Stimulated activated CD4-positive, alpha-beta T cell treated with anti-CD3 and anti-CD28 coated beads, Interleukin-4, amount 100 ng/mL, for 24 hours (primary cell): ENCODE measurements at regions not wholly inside any gene's neighbourhood (a gene's known extent, or its start where the extent isn't known, plus 50 kb on each side); places are given as distances from the start of the nearest gene placed in this dataset.
"Not testable (repeated sequence)": the region's sequence is repeated elsewhere in the genome, so short reads cannot be mapped to it uniquely, and the experiment has no call there.

Source experiments
- DNase-seq: peaks from one replicate; pipeline ENCODE4 v3.0.0-alpha.2; 2020

GRCh38 chr11:10998674-10999073 is 140.8 kb upstream of the ZBED5 start:
- DNase-seq, result no peak

GRCh38 chr11:10996678-10997077 is 138.8 kb upstream of the ZBED5 start:
- no peak for DNase-seq

- DNase-seq, result no peak
Measured at GRCh38 chr11:10993640-10994039, 135.8 kb upstream of the ZBED5 start.

GRCh38 chr11:10993186-10993585 is 135.3 kb upstream of the ZBED5 start:
- no peak for DNase-seq

- no peak for DNase-seq
Measured at GRCh38 chr11:10991393-10991792, 133.5 kb upstream of the ZBED5 start.

GRCh38 chr11:10990637-10991193 is 132.9 kb upstream of the ZBED5 start:
- DNase-seq, result no peak

- DNase-seq, result no peak
Measured at GRCh38 chr11:10990160-10990559, 132.3 kb upstream of the ZBED5 start.

GRCh38 chr11:10986006-10986405 is 128.2 kb upstream of the ZBED5 start:
- DNase-seq, result no peak

- DNase-seq, result no peak
Measured at GRCh38 chr11:10984742-10985141, 126.9 kb upstream of the ZBED5 start.

GRCh38 chr11:10984250-10984649 is 126.4 kb upstream of the ZBED5 start:
- no peak for DNase-seq

GRCh38 chr11:10982704-10983510 is 125.1 kb upstream of the ZBED5 start:
- no peak for DNase-seq

GRCh38 chr11:10979529-10979928 is 121.7 kb upstream of the ZBED5 start:
- DNase-seq, result no peak

GRCh38 chr11:10978198-10978597 is 120.3 kb upstream of the ZBED5 start:
- DNase-seq, result no peak

- no peak for DNase-seq
Measured at GRCh38 chr11:10975287-10975721, 117.5 kb upstream of the ZBED5 start.

- no peak for DNase-seq
Measured at GRCh38 chr11:10973416-10973815, 115.6 kb upstream of the ZBED5 start.

- DNase-seq, result no peak
Measured at GRCh38 chr11:10970926-10971325, 113.1 kb upstream of the ZBED5 start.

- DNase-seq, result no peak
Measured at GRCh38 chr11:10969387-10969786, 111.5 kb upstream of the ZBED5 start.

GRCh38 chr11:10956884-10957283 is 99.0 kb upstream of the ZBED5 start:
- not testable (repeated sequence) for DNase-seq

- no peak for DNase-seq
Measured at GRCh38 chr11:10955616-10956015, 97.8 kb upstream of the ZBED5 start.

GRCh38 chr11:10954184-10954583 is 96.3 kb upstream of the ZBED5 start:
- DNase-seq, result no peak

- no peak for DNase-seq
Measured at GRCh38 chr11:10952872-10953271, 95.0 kb upstream of the ZBED5 start.

- not testable (repeated sequence) for DNase-seq
Measured at GRCh38 chr11:10947935-10948334, 90.1 kb upstream of the ZBED5 start.

GRCh38 chr11:10946072-10946471 is 88.2 kb upstream of the ZBED5 start:
- DNase-seq, result no peak

GRCh38 chr11:10945196-10945595 is 87.3 kb upstream of the ZBED5 start:
- no peak for DNase-seq

GRCh38 chr11:10943968-10944367 is 86.1 kb upstream of the ZBED5 start:
- DNase-seq, result no peak
